GM10248 (cell line): ENCODE measurements at regions not wholly inside any gene's neighbourhood (a gene's known extent, or its start where the extent isn't known, plus 50 kb on each side); places are given as distances from the start of the nearest gene placed in this dataset.

Source experiments
- CTCF ChIA-PET: fragments of 300-600 bp; sonication (Branson Sonifier 250); formaldehyde crosslinking; extraction: SDS; loops from one replicate; lab custom pipeline; 2021; ENCODE audit warnings: antibody characterized with exemption; lab: Yijun Ruan, JAX
- POLR2A ChIA-PET: fragments of 350-650 bp; sonication (Branson Sonifier 250); formaldehyde crosslinking; extraction: SDS; loops from one replicate; lab custom pipeline; 2020; ENCODE audit warnings: antibody characterized with exemption; lab: Yijun Ruan, JAX
- DNase-seq: peaks from one replicate; pipeline ENCODE4 v3.0.0; 2012; ENCODE audit errors: extremely low spot score
- TF ChIP-seq, protein P1 (sequence below): IDR thresholded peaks from 2 replicates; pipeline ENCODE4 v1.5.1; 2012; ENCODE audit warnings: mild to moderate bottlenecking, low read depth; ENCODE audit errors: extremely low read depth, missing control alignments, control extremely low read depth

DNA sequence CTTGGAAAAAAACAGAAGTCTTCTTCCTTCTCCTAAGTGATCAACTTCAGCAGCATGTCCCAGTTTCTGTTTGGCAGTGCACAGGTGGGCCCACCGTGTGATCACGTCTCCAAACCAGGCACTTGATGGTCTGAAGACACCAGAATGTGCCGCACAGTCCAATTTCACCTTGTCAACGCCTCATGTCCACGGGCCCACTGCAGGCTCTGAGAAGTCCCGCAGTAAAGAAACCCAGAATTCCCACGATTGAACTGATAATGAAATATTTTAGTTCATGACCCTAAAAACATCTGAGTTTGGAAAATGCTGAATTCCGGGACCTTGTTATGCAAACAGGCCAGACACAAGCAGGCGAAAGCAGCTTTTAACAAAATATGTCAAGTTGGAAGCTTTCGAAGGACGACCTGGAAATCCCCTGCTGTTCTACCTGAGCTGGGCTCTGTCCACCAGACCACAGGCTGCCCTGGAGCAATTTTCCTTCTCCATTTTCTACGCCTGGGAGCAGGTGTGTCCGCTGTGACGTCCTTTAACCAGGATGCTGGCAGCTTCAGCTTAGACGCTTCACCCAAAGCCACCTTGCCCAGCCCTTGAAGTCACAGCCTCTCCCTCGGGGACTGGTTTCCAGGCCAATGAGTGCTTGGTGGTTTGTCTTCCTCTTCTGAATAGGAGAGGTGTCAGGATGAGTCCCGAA, 167.8 kb upstream of the IQSEC1 start:
- DNase-seq = no peak
- TF ChIP-seq, protein P1, sequence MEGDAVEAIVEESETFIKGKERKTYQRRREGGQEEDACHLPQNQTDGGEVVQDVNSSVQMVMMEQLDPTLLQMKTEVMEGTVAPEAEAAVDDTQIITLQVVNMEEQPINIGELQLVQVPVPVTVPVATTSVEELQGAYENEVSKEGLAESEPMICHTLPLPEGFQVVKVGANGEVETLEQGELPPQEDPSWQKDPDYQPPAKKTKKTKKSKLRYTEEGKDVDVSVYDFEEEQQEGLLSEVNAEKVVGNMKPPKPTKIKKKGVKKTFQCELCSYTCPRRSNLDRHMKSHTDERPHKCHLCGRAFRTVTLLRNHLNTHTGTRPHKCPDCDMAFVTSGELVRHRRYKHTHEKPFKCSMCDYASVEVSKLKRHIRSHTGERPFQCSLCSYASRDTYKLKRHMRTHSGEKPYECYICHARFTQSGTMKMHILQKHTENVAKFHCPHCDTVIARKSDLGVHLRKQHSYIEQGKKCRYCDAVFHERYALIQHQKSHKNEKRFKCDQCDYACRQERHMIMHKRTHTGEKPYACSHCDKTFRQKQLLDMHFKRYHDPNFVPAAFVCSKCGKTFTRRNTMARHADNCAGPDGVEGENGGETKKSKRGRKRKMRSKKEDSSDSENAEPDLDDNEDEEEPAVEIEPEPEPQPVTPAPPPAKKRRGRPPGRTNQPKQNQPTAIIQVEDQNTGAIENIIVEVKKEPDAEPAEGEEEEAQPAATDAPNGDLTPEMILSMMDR = no peak
- CTCF ChIA-PET = interaction anchor here (1.1 to 1.2 kb wide), 2 partner anchors 21 to 34 kb away, joined by 3 read pairs; no protein-coding TSS in a partner anchor
- POLR2A ChIA-PET = no interaction called here

DNA sequence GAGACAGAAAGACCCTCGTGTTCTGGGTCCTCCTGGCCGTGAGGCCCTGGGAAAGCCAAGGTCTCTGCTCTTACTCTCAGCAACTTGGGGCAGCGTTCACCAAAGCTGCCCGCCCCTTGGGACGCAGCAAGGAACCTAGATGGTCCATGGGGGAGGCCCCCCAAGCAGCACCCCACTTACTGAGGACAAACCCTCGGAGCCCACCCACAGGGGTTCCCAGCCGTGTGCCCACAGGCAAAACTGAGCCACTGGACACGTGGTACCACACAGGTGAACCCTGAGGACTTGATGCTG, 166.2 kb upstream of the IQSEC1 start:
- TF ChIP-seq, protein P1 = no peak

DNA sequence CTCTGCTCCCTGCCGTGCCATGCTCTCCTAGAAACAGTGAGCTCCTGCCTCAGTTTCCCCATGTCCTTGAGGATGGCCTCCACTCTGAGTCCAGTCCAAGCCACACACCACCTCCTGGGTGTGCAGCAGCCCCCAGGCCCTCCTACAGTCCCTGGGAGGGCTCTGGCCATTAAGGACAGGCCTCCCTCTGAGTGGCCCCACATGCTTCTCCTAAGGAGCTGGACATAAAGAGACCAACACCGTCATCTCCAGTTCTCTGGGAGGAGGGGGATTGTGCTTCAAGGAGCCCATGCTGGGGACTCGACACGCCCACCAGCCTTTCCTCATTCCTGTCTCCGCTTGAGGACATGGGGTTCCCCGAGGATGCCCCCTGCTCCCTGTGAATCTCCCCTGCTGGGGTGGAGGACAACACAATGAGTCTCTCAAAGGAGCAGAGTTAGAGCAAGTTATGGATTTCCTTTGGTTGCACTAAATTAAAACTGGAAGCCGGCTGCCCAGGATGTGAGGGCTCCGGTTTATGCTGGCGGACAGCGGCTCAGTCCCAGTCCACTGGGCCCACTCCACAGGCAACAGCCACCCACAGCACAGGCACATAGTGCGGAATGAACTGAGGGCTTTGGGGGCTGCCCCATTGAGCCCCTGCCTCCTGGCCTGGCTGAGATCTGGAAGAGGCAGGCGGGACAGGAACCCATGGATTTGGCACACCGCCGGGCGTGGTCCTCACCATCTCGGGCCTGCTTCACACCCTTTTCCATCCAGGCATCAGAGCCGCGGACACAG, 165.6 kb upstream of the IQSEC1 start:
- ChIA-PET CTCF (no interaction called here), POLR2A (no interaction called here)
- TF ChIP-seq, protein P1 = no peak
- no peak for DNase-seq

More for the DNA sequence above, 166.2 kb upstream of the IQSEC1 start:
- POLR2A ChIA-PET = no interaction called here
- no peak for DNase-seq
- CTCF ChIA-PET = no interaction called here

DNA sequence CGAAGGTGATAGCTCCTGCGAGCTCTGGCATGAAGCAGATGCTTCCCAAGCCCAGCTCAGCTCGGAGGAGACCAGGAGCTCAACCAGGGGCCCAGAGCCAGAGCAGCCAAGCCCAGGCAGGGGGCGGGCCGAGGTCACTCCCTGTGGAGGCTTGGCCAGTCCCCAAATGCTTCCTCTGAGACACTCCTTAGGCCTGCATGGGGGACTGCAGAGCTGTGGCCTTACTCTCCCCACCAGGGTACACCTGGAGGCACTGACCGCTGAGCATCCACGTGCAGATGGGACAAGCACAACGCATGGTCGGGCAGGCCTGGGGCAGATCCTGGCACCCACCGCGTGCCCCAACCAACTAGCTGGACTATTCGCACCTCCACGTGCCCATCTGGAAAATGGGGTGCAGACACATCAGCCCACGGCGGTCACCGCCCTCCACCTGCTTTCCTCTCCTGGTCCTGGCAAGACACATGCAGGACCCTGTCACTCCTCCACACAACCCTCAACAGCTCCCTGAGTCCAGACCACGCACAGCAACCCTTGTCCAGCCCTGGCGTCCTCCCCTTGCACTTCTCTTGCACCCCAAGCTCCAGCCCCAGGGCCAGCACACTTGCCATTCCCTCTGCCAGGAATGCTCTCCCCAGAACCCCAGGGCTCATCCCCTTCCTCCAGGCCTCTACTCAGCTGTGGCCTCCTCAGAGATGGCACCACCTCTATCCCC, 164.7 kb upstream of the IQSEC1 start:
- CTCF ChIA-PET = interaction anchor here (0.9 kb wide), 1 partner anchor 146 kb away, joined by 4 read pairs; no protein-coding TSS in a partner anchor
- DNase-seq = no peak
- TF ChIP-seq, protein P1 = no peak
- POLR2A ChIA-PET = no interaction called here

DNA sequence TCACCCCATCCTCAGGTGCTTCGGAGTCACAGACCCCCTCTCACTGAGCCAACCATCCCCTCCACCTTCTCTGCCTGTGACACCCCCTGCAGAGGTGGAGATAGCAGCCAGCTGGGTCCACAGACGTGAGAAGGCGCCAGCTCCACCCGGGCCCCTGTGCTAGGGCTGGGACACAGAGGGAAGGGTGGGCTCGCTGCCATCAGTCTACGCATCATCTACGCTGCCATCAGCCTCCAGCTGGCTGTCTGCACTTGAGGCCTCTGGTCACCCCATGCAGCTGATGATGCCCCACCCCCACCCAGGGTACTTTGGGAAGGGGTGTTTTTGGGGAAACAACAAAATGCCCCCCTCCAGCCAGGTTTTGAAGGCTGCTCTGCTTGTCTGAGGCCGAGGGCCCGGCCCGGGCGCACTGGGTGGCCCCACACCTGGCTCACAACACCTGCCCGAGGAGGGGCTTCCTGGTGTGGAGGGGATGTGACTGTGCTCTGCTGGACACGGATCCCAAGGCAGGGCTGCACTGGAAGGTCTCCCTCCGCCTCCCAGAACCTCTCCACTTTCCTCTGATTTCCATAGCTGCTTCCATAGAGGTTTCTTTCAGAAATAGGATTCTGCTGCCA, 163.4 kb upstream of the IQSEC1 start:
- ChIA-PET CTCF (interaction anchor here (0.9 kb wide), 1 partner anchor 144 kb away, joined by 4 read pairs; no protein-coding TSS in a partner anchor), POLR2A (no interaction called here)
- TF ChIP-seq, protein P1 = no peak
- no peak for DNase-seq

DNA sequence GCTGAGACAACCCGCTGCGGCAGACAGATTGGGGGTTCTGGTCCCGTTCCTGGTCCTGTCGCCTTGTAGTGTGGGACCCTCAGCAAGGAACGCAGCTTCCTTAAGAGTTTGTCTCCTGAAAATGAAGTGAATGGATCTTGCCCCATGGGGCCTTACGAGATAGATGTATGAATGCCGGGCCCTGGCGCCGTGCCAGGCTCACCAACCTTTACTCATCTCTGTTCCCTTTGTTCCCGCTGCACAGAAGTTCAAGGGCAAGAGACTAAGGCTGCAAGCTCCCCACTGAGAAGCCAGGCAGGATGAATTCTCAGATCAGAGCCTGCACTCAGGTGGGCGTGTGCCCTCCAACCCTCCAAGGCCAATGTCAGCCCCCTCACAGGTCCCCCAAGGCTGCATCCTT, 162.7 kb upstream of the IQSEC1 start:
- TF ChIP-seq, protein P1 = no peak
- ChIA-PET POLR2A (no interaction called here), CTCF (no interaction called here)
- no peak for DNase-seq
